NB4 (cell line): ENCODE measurements at regions not wholly inside any gene's neighbourhood (a gene's known extent, or its start where the extent isn't known, plus 50 kb on each side); places are given as distances from the start of the nearest gene placed in this dataset.

ENCODE experiments used
- DNase-seq: peaks from one replicate; pipeline ENCODE4 v3.0.0; 2010; ENCODE audit warnings: low read depth
- H3K4me3 ChIP-seq: one replicate; pipeline ENCODE4 v1.5.1; 2011; ENCODE audit warnings: mild to moderate bottlenecking, low read depth, low read length, moderate library complexity
- MYC ChIP-seq: IDR thresholded peaks from 2 replicates; pipeline ENCODE4 v1.6.1; 2011; ENCODE audit warnings: low read depth, low read length
- POLR2A ChIP-seq: IDR thresholded peaks from 2 replicates; pipeline ENCODE4 v1.6.1; 2011; ENCODE audit warnings: mild to moderate bottlenecking; ENCODE audit not compliant: insufficient read length; ENCODE audit errors: extremely low read depth
- TF ChIP-seq, protein P1 (sequence below): IDR thresholded peaks from 2 replicates; pipeline ENCODE4 v1.6.1; 2011; ENCODE audit warnings: low read depth, low read length
- TF ChIP-seq, protein P2 (sequence below): IDR thresholded peaks from one replicate; pipeline ENCODE4 v1.5.1; 2012; ENCODE audit warnings: low read depth, low read length

DNA sequence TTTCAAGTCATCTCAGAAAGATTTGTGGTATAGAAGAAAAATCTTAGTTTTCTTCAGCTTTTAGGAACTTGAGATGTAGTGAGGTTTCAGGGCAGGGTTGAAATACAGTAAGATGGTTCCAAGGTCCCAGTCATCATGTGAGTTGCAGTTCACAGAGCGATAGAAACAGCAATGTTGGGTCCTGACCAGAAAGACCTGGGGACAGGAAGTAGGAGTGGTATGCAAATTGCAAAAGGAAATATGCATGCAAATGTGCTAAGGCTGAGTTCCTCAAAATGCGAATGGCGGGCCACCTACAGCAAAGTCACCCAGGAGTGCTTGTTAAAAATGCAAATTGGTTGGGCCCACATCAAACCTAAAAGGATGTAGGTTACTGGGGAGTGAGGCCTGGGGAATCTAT is 1032.7 kb upstream of the TENM4 start:
- H3K4me3 ChIP-seq, result no peak overlapping the region
- TF ChIP-seq, protein P1, sequence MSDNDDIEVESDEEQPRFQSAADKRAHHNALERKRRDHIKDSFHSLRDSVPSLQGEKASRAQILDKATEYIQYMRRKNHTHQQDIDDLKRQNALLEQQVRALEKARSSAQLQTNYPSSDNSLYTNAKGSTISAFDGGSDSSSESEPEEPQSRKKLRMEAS, result no peak
- TF ChIP-seq, protein P2, sequence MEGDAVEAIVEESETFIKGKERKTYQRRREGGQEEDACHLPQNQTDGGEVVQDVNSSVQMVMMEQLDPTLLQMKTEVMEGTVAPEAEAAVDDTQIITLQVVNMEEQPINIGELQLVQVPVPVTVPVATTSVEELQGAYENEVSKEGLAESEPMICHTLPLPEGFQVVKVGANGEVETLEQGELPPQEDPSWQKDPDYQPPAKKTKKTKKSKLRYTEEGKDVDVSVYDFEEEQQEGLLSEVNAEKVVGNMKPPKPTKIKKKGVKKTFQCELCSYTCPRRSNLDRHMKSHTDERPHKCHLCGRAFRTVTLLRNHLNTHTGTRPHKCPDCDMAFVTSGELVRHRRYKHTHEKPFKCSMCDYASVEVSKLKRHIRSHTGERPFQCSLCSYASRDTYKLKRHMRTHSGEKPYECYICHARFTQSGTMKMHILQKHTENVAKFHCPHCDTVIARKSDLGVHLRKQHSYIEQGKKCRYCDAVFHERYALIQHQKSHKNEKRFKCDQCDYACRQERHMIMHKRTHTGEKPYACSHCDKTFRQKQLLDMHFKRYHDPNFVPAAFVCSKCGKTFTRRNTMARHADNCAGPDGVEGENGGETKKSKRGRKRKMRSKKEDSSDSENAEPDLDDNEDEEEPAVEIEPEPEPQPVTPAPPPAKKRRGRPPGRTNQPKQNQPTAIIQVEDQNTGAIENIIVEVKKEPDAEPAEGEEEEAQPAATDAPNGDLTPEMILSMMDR, result no peak
- TF ChIP-seq POLR2A (no peak), MYC (no peak)
- DNase-seq, result peak; percentile 7

DNA sequence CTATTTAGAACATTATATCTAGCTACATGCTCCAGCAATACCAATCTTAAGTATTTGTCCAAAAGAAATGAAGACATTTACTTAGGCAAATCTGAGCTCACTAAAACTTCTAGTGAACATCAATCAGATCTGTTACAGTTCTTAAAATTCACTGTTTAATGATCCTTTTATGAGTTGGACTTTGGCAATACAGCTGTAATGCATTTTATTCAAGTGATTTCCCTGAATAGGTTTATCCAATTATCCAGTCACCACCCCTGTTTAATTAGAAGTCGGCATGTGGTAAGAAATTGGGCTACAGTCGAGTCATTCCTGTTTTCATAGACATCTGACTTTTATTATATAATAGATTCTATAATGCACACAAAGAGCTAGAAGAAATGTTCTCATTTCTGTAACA is 1029.0 kb upstream of the TENM4 start:
- H3K4me3 ChIP-seq, result no peak overlapping the region
- no peak for DNase-seq
- no peak for TF ChIP-seq POLR2A
- TF ChIP-seq, protein P1, result no peak
- TF ChIP-seq, protein P2, result no peak
- no peak for TF ChIP-seq MYC

DNA sequence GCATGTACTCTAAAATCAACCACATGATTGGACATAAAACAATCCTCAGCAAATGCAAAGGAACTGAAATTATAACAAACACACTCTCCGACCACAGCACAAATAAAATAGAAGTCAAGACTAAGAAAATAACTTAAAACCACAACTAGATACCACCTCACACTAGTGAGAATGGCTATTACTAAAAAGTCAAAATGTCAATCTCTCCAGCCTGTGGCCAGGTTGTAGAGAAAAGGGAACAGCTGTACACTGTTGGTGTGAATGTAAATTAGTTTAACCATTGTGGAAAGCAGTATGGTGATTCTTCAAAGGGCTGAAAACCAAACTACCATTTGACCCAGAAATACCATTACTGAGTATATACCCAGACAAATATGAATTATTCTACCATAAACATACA is 1025.7 kb upstream of the TENM4 start:
- H3K4me3 ChIP-seq, result no peak overlapping the region
- no peak for DNase-seq
- TF ChIP-seq MYC (no peak), POLR2A (no peak)
- TF ChIP-seq, protein P1, result no peak
- TF ChIP-seq, protein P2, result no peak

DNA sequence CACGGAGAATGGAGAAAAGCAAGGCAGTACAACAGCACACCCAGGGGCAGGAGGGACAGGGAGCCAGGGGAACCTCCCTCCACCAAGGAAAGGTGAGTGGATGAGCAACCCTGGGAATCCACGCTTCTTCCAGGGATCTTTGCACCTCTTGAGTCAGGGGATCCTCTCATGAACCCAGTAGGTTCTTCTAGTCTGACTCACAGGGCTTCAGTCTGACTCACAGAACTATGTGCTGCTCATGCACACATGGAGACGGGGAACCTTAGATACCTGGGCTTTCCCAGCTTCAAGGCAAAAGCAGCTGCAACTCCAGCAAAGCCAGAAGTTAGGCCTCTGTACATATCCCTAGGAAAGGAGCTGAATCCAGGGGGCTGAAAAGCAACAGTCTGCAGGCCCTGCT is 1021.4 kb upstream of the TENM4 start:
- TF ChIP-seq POLR2A, result no peak
- DNase-seq, result no peak
- H3K4me3 ChIP-seq, result no peak overlapping the region

DNA sequence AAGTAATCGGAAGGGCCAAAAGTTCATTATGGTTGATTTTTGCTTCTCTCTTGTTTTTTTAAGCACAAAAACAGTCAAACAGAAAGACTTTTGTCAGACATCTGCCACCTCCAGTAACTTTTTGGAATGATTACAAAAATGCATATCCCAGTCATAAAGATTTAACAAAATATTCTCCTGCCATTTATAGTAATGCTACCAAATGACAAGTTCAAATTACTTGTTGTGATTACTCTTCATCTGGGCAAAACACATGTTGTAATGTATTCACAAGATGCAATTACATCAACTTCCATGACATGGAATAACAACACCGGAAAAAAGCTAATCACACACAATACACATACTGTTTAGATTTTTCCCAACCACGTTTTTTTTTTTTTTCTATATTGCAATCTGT is 1017.5 kb upstream of the TENM4 start:
- no peak for DNase-seq
- TF ChIP-seq POLR2A, result no peak
- TF ChIP-seq, protein P2, result no peak
- TF ChIP-seq, protein P1, result no peak
- TF ChIP-seq MYC, result no peak
- H3K4me3 ChIP-seq, result no peak overlapping the region

DNA sequence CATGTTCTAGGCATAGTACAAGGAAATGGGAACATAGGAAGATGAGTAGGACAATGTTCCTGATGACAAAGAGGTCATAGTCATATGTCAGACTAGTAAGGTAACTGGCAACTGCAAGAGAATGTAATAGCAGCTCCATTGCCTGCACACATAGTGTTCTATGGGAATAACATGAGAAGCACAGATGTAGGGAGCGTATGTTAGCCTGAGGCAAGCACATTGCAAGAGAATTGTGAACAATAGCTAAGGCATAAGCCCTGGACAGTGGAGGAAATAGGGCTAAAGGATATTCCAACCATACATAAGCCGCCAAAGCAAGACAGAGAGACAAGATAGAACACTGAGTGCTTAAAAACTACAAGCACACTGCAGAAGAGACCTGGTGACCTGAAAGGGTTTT is 1017.0 kb upstream of the TENM4 start:
- no peak overlapping the region for H3K4me3 ChIP-seq
- TF ChIP-seq, protein P1, result no peak
- TF ChIP-seq, protein P2, result no peak
- TF ChIP-seq MYC, result no peak
- TF ChIP-seq POLR2A, result no peak
- DNase-seq, result no peak
